GM12892 (cell line): ENCODE measurements at regions not wholly inside any gene's neighbourhood (a gene's known extent, or its start where the extent isn't known, plus 50 kb on each side); places are given as distances from the start of the nearest gene placed in this dataset.

Experiments
- POLR2A ChIP-seq: IDR thresholded peaks from 2 replicates; pipeline ENCODE4 v1.6.1; 2011; ENCODE audit warnings: low read depth, low read length, control low read depth
- POLR2AphosphoS5 ChIP-seq: IDR thresholded peaks from 2 replicates; pipeline ENCODE4 v1.6.1; 2011; ENCODE audit warnings: low read depth, low read length, control low read depth

GRCh38 chr2:206855585-206856433, 83.5 kb upstream of the CPO start:
- TF ChIP-seq POLR2A (no peak), POLR2AphosphoS5 (no peak)
